GM13977 (cell line): ENCODE measurements at regions not wholly inside any gene's neighbourhood (a gene's known extent, or its start where the extent isn't known, plus 50 kb on each side); places are given as distances from the start of the nearest gene placed in this dataset.

Experiments
- DNase-seq: peaks from one replicate; pipeline ENCODE4 v3.0.0; 2012; ENCODE audit warnings: low spot score
- CTCF ChIP-seq: IDR thresholded peaks from 2 replicates; pipeline ENCODE4 v1.5.1; 2012; ENCODE audit warnings: mild to moderate bottlenecking, control low read depth; ENCODE audit not compliant: insufficient read depth; ENCODE audit errors: extremely low read depth, missing control alignments
- in situ Hi-C: fragments of 300-500 bp; cut with MboI; formaldehyde crosslinking; loops from one replicate; pipeline ENCODE4 v1.12.0; 2022; ENCODE audit warnings: low sequenced_read_pairs, low pct_unique_long_range_greater_than_20kb, mixed read lengths, inconsistent platforms; ENCODE audit not compliant: unreplicated experiment

GRCh38 chr9:32723789-32724325 is 59.5 kb upstream of the TMEM215 start:
- no peak for DNase-seq
- no peak for TF ChIP-seq CTCF
- in situ Hi-C loops = no loop called here

- no peak for DNase-seq
- in situ Hi-C loops = no loop called here
- no peak for TF ChIP-seq CTCF
Observed at GRCh38 chr9:32725066-32725860, 58.1 kb upstream of the TMEM215 start.

- no peak for TF ChIP-seq CTCF
- no peak for DNase-seq
- in situ Hi-C loops = no loop called here
Observed at GRCh38 chr9:32728181-32728580, 55.2 kb upstream of the TMEM215 start.
